ENCODE measurements at regions not wholly inside any gene's neighbourhood (a gene's known extent, or its start where the extent isn't known, plus 50 kb on each side); places are given as distances from the start of the nearest gene placed in this dataset.

GRCh38 chr1:82318265-82318664, 517.5 kb downstream of the ADGRL2 start:
- POLR2A ChIA-PET: no interaction called here
- ATAC-seq (no peak), DNase-seq (ENCODE audit: low spot score) (no peak)
- peaks cover 3% of the 10 kb centered on the region; the same call in 1 of the 2 replicates for H3K9me3 Mint-ChIP-seq
- no peaks in the 10 kb centered on the region for H3K36me3 Mint-ChIP-seq
- H3K27ac Mint-ChIP-seq: no peak overlapping the region
- no peaks in the 10 kb centered on the region for H3K4me1 Mint-ChIP-seq
- CTCF ChIA-PET: no interaction called here
- no peak overlapping the region for H3K4me3 Mint-ChIP-seq
- no peak for TF ChIP-seq ZNF416 (CRISPR knock-in tag; IDR thresholded peaks at IDR 0.05)
- TF ChIP-seq ZNF138 (CRISPR knock-in tag; conservative IDR thresholded peaks at IDR 0.05): no peak
- TF ChIP-seq NR1H2 (CRISPR knock-in tag; IDR thresholded peaks at IDR 0.05): no peak
- no peak for TF ChIP-seq CREB1 (CRISPR knock-in tag; IDR thresholded peaks at IDR 0.05)
- TF ChIP-seq IRF1 (CRISPR knock-in tag; IDR thresholded peaks at IDR 0.05): no peak
- TF ChIP-seq TP53 (CRISPR knock-in tag; IDR thresholded peaks at IDR 0.05): no peak
- no peak for TF ChIP-seq E2F4 (CRISPR knock-in tag; IDR thresholded peaks at IDR 0.05; ENCODE audit: borderline replicate concordance, low read depth)
- no peak for TF ChIP-seq PREB (CRISPR knock-in tag; IDR thresholded peaks at IDR 0.05; ENCODE audit: borderline replicate concordance)
- TF ChIP-seq SMAD4 (CRISPR knock-in tag; IDR thresholded peaks at IDR 0.05): no peak
- TF ChIP-seq RELA (CRISPR knock-in tag; IDR thresholded peaks at IDR 0.05; ENCODE audit: borderline replicate concordance): no peak
- no peak for TF ChIP-seq USF1 (CRISPR knock-in tag; IDR thresholded peaks at IDR 0.05)
- TF ChIP-seq FOXK1 (CRISPR knock-in tag; IDR thresholded peaks at IDR 0.05): no peak
- no peak for TF ChIP-seq ATF1 (CRISPR knock-in tag; IDR thresholded peaks at IDR 0.05)
- TF ChIP-seq ZNF263 (CRISPR knock-in tag; IDR thresholded peaks at IDR 0.05; ENCODE audit: low read depth): no peak
- TF ChIP-seq ZNF232 (CRISPR knock-in tag; IDR thresholded peaks at IDR 0.05): no peak
- H3K27me3 Mint-ChIP-seq (ENCODE audit: low read depth): no peaks in the 10 kb centered on the region; the same call in 1 of the 2 replicates

- TF ChIP-seq EMX1 (CRISPR knock-in tag; IDR thresholded peaks at IDR 0.05) (no peak), USF1 (CRISPR knock-in tag; IDR thresholded peaks at IDR 0.05) (no peak), NFYB (CRISPR knock-in tag; conservative IDR thresholded peaks at IDR 0.05; ENCODE audit: low read depth) (no peak), JUN (CRISPR knock-in tag; IDR thresholded peaks at IDR 0.05) (no peak), ATF1 (CRISPR knock-in tag; IDR thresholded peaks at IDR 0.05) (no peak), ZNF416 (CRISPR knock-in tag; IDR thresholded peaks at IDR 0.05) (no peak), ATF3 (CRISPR knock-in tag; conservative IDR thresholded peaks at IDR 0.05) (no peak), ATF6 (CRISPR knock-in tag; IDR thresholded peaks at IDR 0.05) (no peak), AFF4 (CRISPR knock-in tag; IDR thresholded peaks at IDR 0.05; ENCODE audit: borderline replicate concordance) (no peak), E2F5 (CRISPR knock-in tag; IDR thresholded peaks at IDR 0.05) (no peak)
- CTCF ChIA-PET: no interaction called here
- DNase-seq (ENCODE audit: low spot score) (no peak), ATAC-seq (no peak)
- POLR2A ChIA-PET: no interaction called here
- H3K9me3 Mint-ChIP-seq: peaks cover 3% of the 10 kb centered on the region; the same call in 1 of the 2 replicates
- H3K4me3 Mint-ChIP-seq: no peak overlapping the region
- no peaks in the 10 kb centered on the region for H3K4me1 Mint-ChIP-seq
- H3K36me3 Mint-ChIP-seq: no peaks in the 10 kb centered on the region
- H3K27ac Mint-ChIP-seq: no peak overlapping the region; the same call in 1 of the 2 replicates
- H3K27me3 Mint-ChIP-seq (ENCODE audit: low read depth): no peaks in the 10 kb centered on the region; the same call in 1 of the 2 replicates
Measured at GRCh38 chr1:82317671-82318070, 516.9 kb downstream of the ADGRL2 start.
